ENCODE measurements at regions not wholly inside any gene's neighbourhood (a gene's known extent, or its start where the extent isn't known, plus 50 kb on each side); places are given as distances from the start of the nearest gene placed in this dataset.

- TF ChIP-seq CTCF (IDR thresholded peaks at IDR 0.05) (no peak), POLR2AphosphoS5 (IDR thresholded peaks at IDR 0.05; ENCODE audit: low read depth, low read length) (no peak), REST (IDR thresholded peaks at IDR 0.05; ENCODE audit: insufficient read depth in 1 of 2, low read depth in 2 of 2, low read length in 1 of 2) (no peak)
Observed at GRCh38 chr6:78551361-78551760, 316.0 kb upstream of the IRAK1BP1 start.

All from Panc1 (cell line).